Brain pericyte (primary cell): ENCODE measurements at regions not wholly inside any gene's neighbourhood (a gene's known extent, or its start where the extent isn't known, plus 50 kb on each side); places are given as distances from the start of the nearest gene placed in this dataset.

Experiments used
- DNase-seq: peaks from one replicate; pipeline ENCODE4 v3.0.0-alpha.2; 2012; ENCODE audit warnings: low read depth, low spot score

GRCh38 chr15:31510057-31510456, 183.4 kb downstream of the KLF13 start:
- DNase-seq, result no peak

DNA sequence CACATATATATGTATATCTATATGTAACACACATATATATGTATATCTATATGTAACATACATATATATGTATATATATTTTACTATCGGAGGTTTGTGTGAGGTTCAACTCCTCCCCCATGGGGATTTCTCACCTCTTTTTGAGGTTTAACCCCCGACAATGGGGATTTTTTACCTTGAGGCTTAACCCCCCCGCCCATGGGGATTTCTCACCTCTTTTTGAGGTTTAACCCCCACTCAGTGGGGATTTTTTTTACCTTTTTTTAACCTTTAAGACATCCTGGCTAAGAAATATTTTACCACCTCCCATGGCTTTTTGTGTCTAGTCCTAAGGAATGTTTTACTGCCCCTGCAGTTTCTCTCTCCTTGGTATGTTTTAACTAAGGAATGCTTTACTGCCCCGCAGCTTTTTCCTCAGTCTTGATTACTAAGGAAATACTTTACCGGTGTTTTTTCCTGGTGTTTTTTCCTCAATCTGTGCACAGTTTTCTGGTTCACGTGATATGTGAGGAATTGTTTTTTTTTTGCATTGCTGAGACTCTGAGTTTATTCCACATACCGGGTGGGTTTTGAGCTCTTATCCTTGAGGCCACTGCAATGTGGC, 185.2 kb downstream of the KLF13 start:
- no peak for DNase-seq

GRCh38 chr15:31513178-31513577, 186.5 kb downstream of the KLF13 start:
- DNase-seq, result no peak

DNA sequence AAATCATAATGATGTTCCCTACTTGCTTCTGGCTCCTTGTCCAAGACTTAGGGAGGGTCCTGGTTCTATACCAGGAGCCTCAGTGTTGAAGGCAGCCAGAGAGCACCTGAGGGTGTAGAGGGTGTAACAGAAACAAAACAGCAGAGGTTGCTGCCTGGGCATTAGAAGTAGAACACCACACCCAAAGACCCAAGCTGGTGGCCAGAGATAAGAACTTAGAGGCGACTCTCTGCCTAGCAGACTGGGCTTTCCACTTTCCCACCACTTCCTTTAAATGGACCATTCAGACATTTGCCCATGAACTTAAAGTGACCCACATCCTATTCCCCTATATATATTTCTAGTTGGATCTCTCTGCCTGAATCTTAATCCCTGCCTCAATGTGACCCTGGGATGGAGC, 189.8 kb downstream of the KLF13 start:
- DNase-seq, result no peak

GRCh38 chr15:31516874-31517273, 190.2 kb downstream of the KLF13 start:
- DNase-seq, result no peak

- no peak for DNase-seq
Measured at GRCh38 chr15:31517711-31518110, 191.1 kb downstream of the KLF13 start.

GRCh38 chr15:31522028-31522427, 195.4 kb downstream of the KLF13 start:
- no peak for DNase-seq

GRCh38 chr15:31523027-31523654, 196.5 kb downstream of the KLF13 start:
- DNase-seq, result no peak

- no peak for DNase-seq
Measured at GRCh38 chr15:31523655-31524049, 197.0 kb downstream of the KLF13 start.

- no peak for DNase-seq
Measured at GRCh38 chr15:31525185-31525695, 198.6 kb downstream of the KLF13 start.

GRCh38 chr15:31525988-31526665, 199.5 kb downstream of the KLF13 start:
- no peak for DNase-seq

DNA sequence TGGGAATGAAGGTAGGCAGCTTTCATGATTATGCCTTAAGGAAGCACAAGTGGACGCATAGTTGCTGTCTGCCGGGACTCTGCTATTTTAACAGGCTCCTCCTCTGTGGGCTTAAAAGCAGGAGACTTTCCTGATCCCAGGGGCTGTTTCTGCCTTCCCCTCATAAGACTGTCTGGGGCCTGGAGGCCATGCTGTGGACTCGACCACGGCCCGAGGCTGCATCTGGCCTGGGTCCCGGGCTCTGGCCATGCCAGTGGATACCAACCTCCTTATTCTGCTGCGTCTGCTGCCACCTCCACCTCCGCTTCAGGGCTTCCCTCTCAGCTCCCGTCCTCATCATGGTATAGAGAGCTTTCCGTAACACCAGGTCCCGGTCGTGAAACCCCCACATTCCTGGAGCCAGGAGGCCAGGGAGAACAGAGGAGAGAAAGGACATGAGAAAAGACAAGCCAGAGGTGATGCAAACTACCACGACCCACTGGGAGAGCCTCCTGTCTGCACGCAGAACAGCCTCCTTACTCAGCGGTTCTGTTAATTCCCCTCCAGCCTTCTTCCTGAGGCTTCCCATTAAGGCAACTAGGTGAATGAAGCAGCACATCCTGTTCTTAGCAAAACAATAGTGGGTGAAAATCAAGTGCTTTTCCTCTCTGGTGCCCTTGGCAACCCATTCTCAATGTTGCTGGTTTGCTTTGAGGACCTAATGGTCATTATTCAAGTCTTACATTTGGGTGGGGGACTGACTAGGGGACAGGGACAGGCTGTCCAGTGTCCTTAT, 200.5 kb downstream of the KLF13 start:
- no peak for DNase-seq

DNA sequence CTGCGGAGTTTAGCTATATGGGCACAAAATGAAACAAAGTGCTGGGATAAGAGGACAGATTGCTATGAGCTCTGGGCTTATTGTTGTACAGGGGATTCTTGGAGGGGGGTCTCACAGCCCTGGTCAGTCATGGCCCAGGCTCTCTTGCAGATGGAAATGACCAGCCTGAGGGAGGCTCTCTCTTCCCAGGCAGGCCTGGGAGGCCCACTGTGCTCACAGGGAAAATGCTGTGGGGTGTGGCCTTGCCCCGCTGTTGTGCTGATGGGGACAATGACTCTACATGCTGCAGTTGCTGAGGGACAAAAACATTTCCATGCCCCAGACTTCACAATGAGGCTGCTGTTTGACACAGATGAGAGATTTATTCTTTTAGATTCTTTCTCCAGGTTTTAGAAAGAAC, 202.2 kb downstream of the KLF13 start:
- DNase-seq, result no peak

GRCh38 chr15:31537770-31538592, 211.3 kb downstream of the KLF13 start:
- no peak for DNase-seq

GRCh38 chr15:31540633-31541032, 214.0 kb downstream of the KLF13 start:
- no peak for DNase-seq

DNA sequence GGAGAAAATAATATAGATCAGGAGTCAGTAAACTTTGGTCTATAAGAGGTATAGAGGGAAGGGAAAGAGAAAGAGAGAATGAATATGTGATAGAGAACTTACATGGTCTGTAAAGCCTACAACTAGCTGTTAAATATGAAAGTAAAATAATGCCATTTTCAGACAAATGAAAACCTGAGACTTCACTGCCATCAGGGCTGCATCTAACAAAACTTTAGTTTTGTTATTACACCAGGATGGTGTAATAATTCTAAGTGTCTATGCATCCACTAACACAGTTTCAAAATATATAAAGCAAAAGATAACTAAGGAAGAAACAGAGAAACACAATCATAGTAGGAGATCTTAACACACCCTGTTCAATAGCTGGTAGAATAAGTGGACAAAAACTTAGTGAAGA, 217.7 kb downstream of the KLF13 start:
- no peak for DNase-seq

GRCh38 chr15:31545257-31545656, 218.6 kb downstream of the KLF13 start:
- DNase-seq, result no peak

DNA sequence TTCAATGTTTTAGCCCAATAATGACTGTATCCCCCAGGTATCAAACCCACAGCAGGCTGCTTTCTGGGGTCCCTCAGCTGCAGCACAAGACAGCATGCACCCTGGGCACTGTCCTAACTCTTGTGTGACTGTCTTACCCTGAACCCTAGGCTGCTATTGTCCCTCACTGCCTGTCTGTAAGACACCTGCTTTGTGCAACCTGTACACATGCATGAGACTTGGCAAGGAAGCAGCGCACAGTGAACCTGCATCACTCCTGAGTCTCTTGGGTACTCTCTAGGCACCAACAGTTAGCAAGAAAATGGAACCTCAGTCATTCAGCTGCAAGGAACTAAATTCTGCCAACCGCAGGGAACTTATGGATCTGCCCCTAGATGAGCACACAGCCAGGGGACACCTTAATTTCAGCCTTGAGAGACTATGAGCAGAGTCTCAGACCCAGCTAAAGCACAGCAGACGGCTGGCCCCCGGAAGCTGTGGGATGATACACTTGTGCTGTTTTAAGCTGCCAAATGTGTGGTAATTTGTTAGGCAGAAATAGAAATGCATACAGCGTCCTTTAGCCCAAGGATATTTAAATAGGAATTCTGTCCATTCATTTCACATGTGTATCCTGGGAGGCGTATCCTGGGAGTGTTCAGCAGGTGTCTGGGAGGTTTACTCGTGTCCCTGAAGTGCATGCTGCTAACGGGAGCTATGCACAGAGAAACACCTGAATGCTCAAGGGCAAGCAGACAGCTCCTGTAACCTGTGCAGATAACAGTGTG, 223.8 kb downstream of the KLF13 start:
- DNase-seq, result no peak

GRCh38 chr15:31551323-31551722, 224.7 kb downstream of the KLF13 start:
- DNase-seq, result no peak

GRCh38 chr15:31552482-31553099, 226.0 kb downstream of the KLF13 start:
- no peak for DNase-seq
